ENCODE measurements at regions not wholly inside any gene's neighbourhood (a gene's known extent, or its start where the extent isn't known, plus 50 kb on each side); places are given as distances from the start of the nearest gene placed in this dataset.

- Histone ChIP-seq H4K20me1 (ENCODE audit: control insufficient read depth, insufficient read depth, insufficient read length) (no peaks in the 10 kb centered on the region), H2BK120ac (ENCODE audit: low read depth, low read length, poor library complexity, severe bottlenecking) (no peak overlapping the region)
- H3K4me3 Mint-ChIP-seq = no peak overlapping the region
Measured at GRCh38 chr6:9484686-9485085, 930.2 kb downstream of the TFAP2A start.

More at GRCh38 chr6:9484686-9485085, 930.2 kb downstream of the TFAP2A start:
- Histone ChIP-seq H3K79me1 (ENCODE audit: insufficient read depth, low read depth, low read length, poor library complexity, severe bottlenecking) (no peaks in the 10 kb centered on the region), H3K4ac (ENCODE audit: low read depth, low read length) (no peak overlapping the region), H3K14ac (ENCODE audit: insufficient read depth, low read length) (no peak overlapping the region; the same call in 1 of the 2 replicates), H4K91ac (ENCODE audit: insufficient read length, low read depth, low read length) (no peak overlapping the region), H3K27me3 (ENCODE audit: insufficient read depth, low read length) (no peaks in the 10 kb centered on the region), H3T11ph (ENCODE audit: low read length) (no peak overlapping the region), H3K56ac (ENCODE audit: insufficient read length, low read depth, low read length) (no peak overlapping the region), H3K18ac (ENCODE audit: insufficient read length, low read depth, low read length) (no peak overlapping the region), H2BK20ac (ENCODE audit: low read depth, low read length, poor library complexity, severe bottlenecking) (no peak overlapping the region), H3K23ac (ENCODE audit: insufficient read length, low read depth, low read length) (no peak overlapping the region), H2BK12ac (ENCODE audit: insufficient read length, low read depth, low read length) (no peak overlapping the region), H2BK5ac (ENCODE audit: insufficient read length, low read length) (no peak overlapping the region), H2BK15ac (ENCODE audit: low read depth, low read length) (no peak overlapping the region), H4K8ac (replicated peaks; ENCODE audit: insufficient read length, low read depth, low read length) (no peak overlapping the region), H3K27ac (ENCODE audit: insufficient read length, low read depth, low read length) (no peak overlapping the region), H3K4me1 (ENCODE audit: insufficient read depth, low read length) (peaks cover 3% of the 10 kb centered on the region; the same call in 1 of the 2 replicates), H3K23me2 (ENCODE audit: insufficient read length, low read depth, low read length, poor library complexity, severe bottlenecking) (no peaks in the 10 kb centered on the region), H3K9ac (ENCODE audit: extremely low read depth, insufficient read length, low read length) (no peak overlapping the region), H2AK5ac (ENCODE audit: insufficient read length, low read length) (no peak overlapping the region), H4K5ac (ENCODE audit: insufficient read length, low read depth, low read length) (no peak overlapping the region), H3K9me3 (ENCODE audit: control insufficient read depth, low read depth, low read length) (no peaks in the 10 kb centered on the region), H2AFZ (ENCODE audit: low read length) (no peak overlapping the region), H3K79me2 (ENCODE audit: insufficient read depth, low read length) (no peaks in the 10 kb centered on the region), H3K4me2 (ENCODE audit: insufficient read depth, insufficient read length, low read length) (no peak overlapping the region)
- no peak for TF ChIP-seq CTCF (conservative IDR thresholded peaks at IDR 0.05)
- H3K4me1 Mint-ChIP-seq = peaks cover 24 to 27% of the 10 kb centered on the region in 2 experiments
- H3K36me3 Mint-ChIP-seq (ENCODE audit: insufficient read depth in 1 of 3, low read depth in 3 of 3) = 0 out of 7 replicates have a peak, but pooled peaks cover 0 to 4% (median 0%) of the 10 kb centered on the region in 3 experiments
- WGBS (ENCODE audit: extremely low coverage, insufficient read length, low lambda C conversion rate) = no CpG with 5 or more reads among the region's 1 CpG
- H3K27ac Mint-ChIP-seq = no peak overlapping the region
- DNase-seq = no peak
- H3K27me3 Mint-ChIP-seq (ENCODE audit: low read depth) = no peaks in the 10 kb centered on the region
- no peaks in the 10 kb centered on the region for H3K9me3 Mint-ChIP-seq

Measured in H9 (cell line).